Mesendoderm (in vitro differentiated cells): ENCODE measurements at regions not wholly inside any gene's neighbourhood (a gene's known extent, or its start where the extent isn't known, plus 50 kb on each side); places are given as distances from the start of the nearest gene placed in this dataset.
A peak's percentile ranks its signal among the peaks of the same experiment; 100 is the strongest.
"Not testable (repeated sequence)": the region's sequence is repeated elsewhere in the genome, so short reads cannot be mapped to it uniquely, and the experiment has no call there.

Experiments used
- DNase-seq: peaks from one replicate; pipeline ENCODE4 v3.0.0; 2013
- H2AK5ac ChIP-seq: 2 replicates; pipeline ENCODE4 v1.6.1; 2013; ENCODE audit warnings: low read length, inconsistent platforms
- H2BK120ac ChIP-seq: 2 replicates; pipeline ENCODE4 v1.6.1; 2013; ENCODE audit warnings: low read depth, mild to moderate bottlenecking, low read length, moderate library complexity, mixed read lengths
- H2BK15ac ChIP-seq: replicated peaks from 2 replicates; pipeline ENCODE4 v1.6.1; 2013; ENCODE audit warnings: low read depth, mild to moderate bottlenecking, moderate library complexity
- H2BK5ac ChIP-seq: 2 replicates; pipeline ENCODE4 v1.6.1; 2013; ENCODE audit warnings: low read length, inconsistent platforms
- H3K18ac ChIP-seq: 2 replicates; pipeline ENCODE4 v1.6.1; 2013; ENCODE audit warnings: mild to moderate bottlenecking, low read length, mixed read lengths
- H3K23ac ChIP-seq: one replicate; pipeline ENCODE4 v1.6.1; 2013; ENCODE audit warnings: low read length
- H3K27ac ChIP-seq: 2 replicates; pipeline ENCODE4 v1.5.1; 2013; ENCODE audit warnings: low read depth, mild to moderate bottlenecking, inconsistent platforms, low read length, moderate library complexity
- H3K27me3 ChIP-seq: 2 replicates; pipeline ENCODE4 v1.6.1; 2013; ENCODE audit warnings: low read length, control low read depth, mild to moderate bottlenecking, inconsistent platforms; ENCODE audit not compliant: insufficient read depth, poor library complexity
- H3K36me3 ChIP-seq: 2 replicates; pipeline ENCODE4 v1.6.1; 2013; ENCODE audit warnings: low read length, inconsistent platforms; ENCODE audit not compliant: control insufficient read depth, insufficient read depth
- H3K4ac ChIP-seq: one replicate; pipeline ENCODE4 v1.6.1; 2013; ENCODE audit warnings: low read depth, mild to moderate bottlenecking, low read length, moderate library complexity
- H3K4me1 ChIP-seq: 2 replicates; pipeline ENCODE4 v1.6.1; 2013; ENCODE audit warnings: low read depth, low read length, inconsistent platforms; ENCODE audit not compliant: control insufficient read depth
- H3K4me2 ChIP-seq: 2 replicates; pipeline ENCODE4 v1.6.1; 2013; ENCODE audit warnings: low read length
- H3K4me3 ChIP-seq: 2 replicates; pipeline ENCODE4 v1.5.1; 2013; ENCODE audit warnings: mild to moderate bottlenecking, low read length
- H3K56ac ChIP-seq: one replicate; pipeline ENCODE4 v1.6.1; 2013; ENCODE audit warnings: low read length
- H3K79me1 ChIP-seq: 2 replicates; pipeline ENCODE4 v1.6.1; 2013; ENCODE audit warnings: low read length, inconsistent platforms
- H3K79me2 ChIP-seq: 2 replicates; pipeline ENCODE4 v1.6.1; 2013; ENCODE audit warnings: mild to moderate bottlenecking, low read length; ENCODE audit not compliant: control insufficient read depth, insufficient read depth
- H3K9ac ChIP-seq: 2 replicates; pipeline ENCODE4 v1.6.1; 2013; ENCODE audit warnings: low read length, inconsistent platforms
- H4K5ac ChIP-seq: one replicate; pipeline ENCODE4 v1.6.1; 2013; ENCODE audit warnings: low read length
- H4K8ac ChIP-seq: one replicate; pipeline ENCODE4 v1.6.1; 2013; ENCODE audit warnings: low read depth, mild to moderate bottlenecking, control low read depth, low read length, moderate library complexity
- WGBS: extraction: QIAGEN DNeasy Blood & Tissue Kit; methylation state at CpG from one replicate; pipeline ENCODE4 v1.1.7; 2013; ENCODE audit warnings: low lambda C conversion rate, missing lambda C conversion rate; ENCODE audit not compliant: insufficient coverage; ENCODE audit errors: extremely low coverage; 5-methylcytosine and 5-hydroxymethylcytosine counted together

- Histone ChIP-seq H3K18ac (no peak overlapping the region), H3K27ac (no peak overlapping the region), H2BK15ac (no peak overlapping the region), H3K4me1 (no peaks in the 10 kb centered on the region), H3K27me3 (no peaks in the 10 kb centered on the region), H3K4me2 (no peak overlapping the region), H3K4ac (no peak overlapping the region), H3K79me1 (no peaks in the 10 kb centered on the region), H3K9ac (no peak overlapping the region), H2BK5ac (no peak overlapping the region), H2AK5ac (no peak overlapping the region), H2BK120ac (no peak overlapping the region), H3K4me3 (no peak overlapping the region), H3K23ac (no peak overlapping the region), H3K56ac (no peak overlapping the region), H4K5ac (no peak overlapping the region), H3K79me2 (no peaks in the 10 kb centered on the region), H4K8ac (no peak overlapping the region), H3K36me3 (no peaks in the 10 kb centered on the region)
- WGBS, result no CpG with 5 or more reads among the region's 3 CpGs
- DNase-seq, result no peak
Observed at GRCh38 chrX:40975951-40976350, 109.3 kb upstream of the USP9X start.

GRCh38 chrX:40976981-40977380, 108.3 kb upstream of the USP9X start:
- no peak overlapping the region for H4K8ac ChIP-seq
- no CpG with 5 or more reads among the region's 1 CpG for WGBS

GRCh38 chrX:40984962-40985361, 100.3 kb upstream of the USP9X start:
- H3K36me3 ChIP-seq, result no peaks in the 10 kb centered on the region
- no peak overlapping the region for H3K56ac ChIP-seq
- no peak overlapping the region for H3K4ac ChIP-seq
- H3K27ac ChIP-seq, result no peak overlapping the region
- no peak overlapping the region for H3K18ac ChIP-seq
- no peak overlapping the region for H3K4me3 ChIP-seq
- H3K79me2 ChIP-seq, result no peaks in the 10 kb centered on the region
- no peaks in the 10 kb centered on the region for H3K27me3 ChIP-seq
- H4K8ac ChIP-seq, result no peak overlapping the region
- WGBS, result no CpG with 5 or more reads among the region's 4 CpGs
- H2BK5ac ChIP-seq, result no peak overlapping the region
- H3K4me2 ChIP-seq, result no peak overlapping the region
- H2BK120ac ChIP-seq, result no peak overlapping the region
- no peak overlapping the region for H3K23ac ChIP-seq
- H4K5ac ChIP-seq, result no peak overlapping the region
- DNase-seq, result no peak
- H2AK5ac ChIP-seq, result no peak overlapping the region
- no peak overlapping the region for H3K9ac ChIP-seq
- peaks cover 2% of the 10 kb centered on the region for H3K4me1 ChIP-seq
- H3K79me1 ChIP-seq, result no peaks in the 10 kb centered on the region
- H2BK15ac ChIP-seq, result no peak overlapping the region

More at GRCh38 chrX:40976981-40977380, 108.3 kb upstream of the USP9X start:
- H3K56ac ChIP-seq, result no peak overlapping the region
- H2BK120ac ChIP-seq, result no peak overlapping the region
- H3K79me1 ChIP-seq, result no peaks in the 10 kb centered on the region
- no peak overlapping the region for H4K5ac ChIP-seq
- H3K23ac ChIP-seq, result no peak overlapping the region
- H2BK15ac ChIP-seq, result no peak overlapping the region
- no peaks in the 10 kb centered on the region for H3K4me1 ChIP-seq
- no peak overlapping the region for H3K4me3 ChIP-seq
- H2AK5ac ChIP-seq, result no peak overlapping the region
- H3K27ac ChIP-seq, result no peak overlapping the region
- no peak for DNase-seq
- H3K18ac ChIP-seq, result no peak overlapping the region
- no peaks in the 10 kb centered on the region for H3K36me3 ChIP-seq
- H3K4me2 ChIP-seq, result no peak overlapping the region
- H3K27me3 ChIP-seq, result no peaks in the 10 kb centered on the region
- no peak overlapping the region for H3K9ac ChIP-seq
- H3K79me2 ChIP-seq, result no peaks in the 10 kb centered on the region
- no peak overlapping the region for H3K4ac ChIP-seq
- H2BK5ac ChIP-seq, result no peak overlapping the region

GRCh38 chrX:40987413-40987812, 97.8 kb upstream of the USP9X start:
- no peak overlapping the region for H2BK120ac ChIP-seq
- no peak overlapping the region for H2BK5ac ChIP-seq
- H2BK15ac ChIP-seq, result no peak overlapping the region
- H3K4me3 ChIP-seq, result no peak overlapping the region
- no peaks in the 10 kb centered on the region for H3K27me3 ChIP-seq
- H3K9ac ChIP-seq, result no peak overlapping the region
- H2AK5ac ChIP-seq, result no peak overlapping the region
- no peaks in the 10 kb centered on the region for H3K36me3 ChIP-seq
- H3K4ac ChIP-seq, result no peak overlapping the region
- no peaks in the 10 kb centered on the region for H3K79me1 ChIP-seq
- DNase-seq, result peak; percentile 75
- no peaks in the 10 kb centered on the region for H3K79me2 ChIP-seq
- no peak overlapping the region for H4K5ac ChIP-seq
- H3K23ac ChIP-seq, result no peak overlapping the region
- WGBS, result no CpG with 5 or more reads among the region's 2 CpGs
- no peak overlapping the region for H3K56ac ChIP-seq
- H3K4me2 ChIP-seq, result no peak overlapping the region
- no peak overlapping the region for H3K27ac ChIP-seq
- no peak overlapping the region for H4K8ac ChIP-seq
- H3K4me1 ChIP-seq, result peaks cover 2% of the 10 kb centered on the region
- no peak overlapping the region for H3K18ac ChIP-seq

- no peak overlapping the region for H3K4me3 ChIP-seq
- H3K9ac ChIP-seq, result no peak overlapping the region
- H3K79me1 ChIP-seq, result no peaks in the 10 kb centered on the region
- no peak overlapping the region for H3K27ac ChIP-seq
- no peak overlapping the region for H2BK120ac ChIP-seq
- H2AK5ac ChIP-seq, result no peak overlapping the region
- no peaks in the 10 kb centered on the region for H3K36me3 ChIP-seq
- DNase-seq, result no peak
- H4K8ac ChIP-seq, result no peak overlapping the region
- H3K4me1 ChIP-seq, result peaks cover 2% of the 10 kb centered on the region
- H3K79me2 ChIP-seq, result no peaks in the 10 kb centered on the region
- no peak overlapping the region for H3K4ac ChIP-seq
- no peak overlapping the region for H3K23ac ChIP-seq
- no peaks in the 10 kb centered on the region for H3K27me3 ChIP-seq
- no peak overlapping the region for H3K56ac ChIP-seq
- H2BK15ac ChIP-seq, result no peak overlapping the region
- H3K4me2 ChIP-seq, result no peak overlapping the region
- no peak overlapping the region for H3K18ac ChIP-seq
- WGBS, result no CpG with 5 or more reads among the region's 3 CpGs
- no peak overlapping the region for H4K5ac ChIP-seq
- no peak overlapping the region for H2BK5ac ChIP-seq
Observed at GRCh38 chrX:40988100-40988499, 97.1 kb upstream of the USP9X start.

- H3K27ac ChIP-seq, H3K9ac ChIP-seq: not testable (repeated sequence)
- WGBS, result no CpG with 5 or more reads among the region's 2 CpGs
Observed at GRCh38 chrX:40993395-40993794, 91.8 kb upstream of the USP9X start.

More at GRCh38 chrX:40993395-40993794, 91.8 kb upstream of the USP9X start:
- not testable (repeated sequence) for DNase-seq, H3K27me3 ChIP-seq, H2BK120ac ChIP-seq, H3K36me3 ChIP-seq, H4K8ac ChIP-seq, H3K4me1 ChIP-seq, H3K18ac ChIP-seq, H2BK5ac ChIP-seq, H3K4me2 ChIP-seq, H3K4me3 ChIP-seq, H4K5ac ChIP-seq, H3K56ac ChIP-seq, H2BK15ac ChIP-seq, H3K23ac ChIP-seq, H2AK5ac ChIP-seq, H3K79me1 ChIP-seq, H3K4ac ChIP-seq, H3K79me2 ChIP-seq
